Activated B cell treated with CpG ODN at 0.5 μM for 24 hours (primary cell): ENCODE measurements at regions not wholly inside any gene's neighbourhood (a gene's known extent, or its start where the extent isn't known, plus 50 kb on each side); places are given as distances from the start of the nearest gene placed in this dataset.
"Not testable (repeated sequence)": the region's sequence is repeated elsewhere in the genome, so short reads cannot be mapped to it uniquely, and the experiment has no call there.

Experiments
- ATAC-seq: fragments of 200-7000 bp; cut with Tn5 transposase; one replicate; pipeline ENCODE4 v1.10.0; 2021; ENCODE audit warnings: low read depth, mild to moderate bottlenecking, moderate library complexity
- CTCF ChIA-PET: fragments of 350-600 bp; sonication (Branson Sonifier 250); formaldehyde crosslinking; loops from one replicate; lab custom pipeline; 2021; ENCODE audit warnings: antibody characterized with exemption; lab: Charles Lee
- POLR2A ChIA-PET: fragments of 350-600 bp; sonication (Branson Sonifier 250); formaldehyde crosslinking; loops from one replicate; lab custom pipeline; 2021; ENCODE audit warnings: antibody characterized with exemption; lab: Charles Lee
- DNase-seq: peaks from one replicate; pipeline ENCODE4 v3.0.0; 2022
- H3K27ac Mint-ChIP-seq: one replicate; pipeline ENCODE4 v1.8.0; 2020; ENCODE audit warnings: mixed read lengths
- H3K27me3 Mint-ChIP-seq: one replicate; pipeline ENCODE4 v1.8.0; 2021; ENCODE audit warnings: mixed read lengths
- H3K36me3 Mint-ChIP-seq: one replicate; pipeline ENCODE4 v1.8.0; 2021; ENCODE audit warnings: low read depth, mixed read lengths
- H3K4me1 Mint-ChIP-seq: one replicate; pipeline ENCODE4 v1.8.0; 2021; ENCODE audit warnings: mixed read lengths
- H3K4me3 Mint-ChIP-seq: one replicate; pipeline ENCODE4 v1.8.0; 2020; ENCODE audit warnings: mild to moderate bottlenecking, mixed read lengths
- H3K9me3 Mint-ChIP-seq: one replicate; pipeline ENCODE4 v1.8.0; 2020; ENCODE audit warnings: mixed read lengths
- CTCF ChIP-seq: fragments of 200-600 bp; IDR thresholded peaks from one replicate; pipeline ENCODE4 v1.8.0; 2022; ENCODE audit warnings: antibody characterized with exemption, mild to moderate bottlenecking
- intact Hi-C: fragments of 100-400 bp; cut with micrococcal nuclease; formaldehyde crosslinking; loops from one replicate; pipeline ENCODE4 v1.15.1; 2024

GRCh38 chr5:10106285-10106684, 143.4 kb downstream of the ATPSCKMT start:
- Mint-ChIP-seq H3K4me3 (no peak overlapping the region), H3K36me3 (no peaks in the 10 kb centered on the region), H3K27me3 (no peaks in the 10 kb centered on the region), H3K4me1 (no peaks in the 10 kb centered on the region), H3K27ac (no peak overlapping the region), H3K9me3 (peaks cover 3% of the 10 kb centered on the region)
- TF ChIP-seq CTCF = no peak
- intact Hi-C loops = no loop called here
- ChIA-PET CTCF (no interaction called here), POLR2A (no interaction called here)
- DNase-seq = no peak
- no peak for ATAC-seq

GRCh38 chr5:10102706-10103497, 146.8 kb downstream of the ATPSCKMT start:
- no peak for TF ChIP-seq CTCF
- POLR2A ChIA-PET = no interaction called here
- no peaks in the 10 kb centered on the region for H3K27me3 Mint-ChIP-seq
- intact Hi-C loops = no loop called here
- ATAC-seq (no peak), DNase-seq (no peak)
- H3K4me1 Mint-ChIP-seq = no peaks in the 10 kb centered on the region
- no peak overlapping the region for H3K4me3 Mint-ChIP-seq
- CTCF ChIA-PET = no interaction called here
- no peak overlapping the region for H3K27ac Mint-ChIP-seq
- H3K36me3 Mint-ChIP-seq = no peaks in the 10 kb centered on the region
- H3K9me3 Mint-ChIP-seq = peaks cover 17% of the 10 kb centered on the region

- H3K27me3 Mint-ChIP-seq, H3K27ac Mint-ChIP-seq, H3K4me1 Mint-ChIP-seq, ATAC-seq, H3K36me3 Mint-ChIP-seq, CTCF ChIA-PET, DNase-seq, H3K4me3 Mint-ChIP-seq, POLR2A ChIA-PET, intact Hi-C loops: not testable (repeated sequence)
- H3K9me3 Mint-ChIP-seq = peaks cover 17% of the 10 kb centered on the region
These were observed 147.5 kb downstream of the ATPSCKMT start for GRCh38 chr5:10102235-10102634.

GRCh38 chr5:10099548-10099947, 150.1 kb downstream of the ATPSCKMT start:
- peaks cover 17% of the 10 kb centered on the region for H3K9me3 Mint-ChIP-seq
- H3K36me3 Mint-ChIP-seq = no peaks in the 10 kb centered on the region
- intact Hi-C loops = no loop called here
- POLR2A ChIA-PET = no interaction called here
- TF ChIP-seq CTCF = no peak
- H3K27ac Mint-ChIP-seq = no peak overlapping the region
- no peaks in the 10 kb centered on the region for H3K4me1 Mint-ChIP-seq
- no peak for ATAC-seq
- H3K27me3 Mint-ChIP-seq = no peaks in the 10 kb centered on the region
- DNase-seq = no peak
- CTCF ChIA-PET = no interaction called here
- H3K4me3 Mint-ChIP-seq = no peak overlapping the region

GRCh38 chr5:10091701-10092100, 158.0 kb downstream of the ATPSCKMT start:
- no peak for TF ChIP-seq CTCF
- POLR2A ChIA-PET = no interaction called here
- ATAC-seq = no peak
- no peaks in the 10 kb centered on the region for H3K27me3 Mint-ChIP-seq
- DNase-seq = no peak
- H3K27ac Mint-ChIP-seq = no peak overlapping the region
- H3K36me3 Mint-ChIP-seq = no peaks in the 10 kb centered on the region
- no peak overlapping the region for H3K4me3 Mint-ChIP-seq
- peaks cover 5% of the 10 kb centered on the region for H3K9me3 Mint-ChIP-seq
- intact Hi-C loops = no loop called here
- no peaks in the 10 kb centered on the region for H3K4me1 Mint-ChIP-seq
- CTCF ChIA-PET = no interaction called here

- intact Hi-C loops = no loop called here
- no peaks in the 10 kb centered on the region for H3K27me3 Mint-ChIP-seq
- H3K4me3 Mint-ChIP-seq = no peak overlapping the region
- peaks cover 3% of the 10 kb centered on the region for H3K9me3 Mint-ChIP-seq
- no peaks in the 10 kb centered on the region for H3K4me1 Mint-ChIP-seq
- POLR2A ChIA-PET = no interaction called here
- H3K36me3 Mint-ChIP-seq = no peaks in the 10 kb centered on the region
- H3K27ac Mint-ChIP-seq = no peak overlapping the region
- no peak for TF ChIP-seq CTCF
- CTCF ChIA-PET = no interaction called here
- ATAC-seq = no peak
- DNase-seq = no peak
These were observed 159.6 kb downstream of the ATPSCKMT start for GRCh38 chr5:10090074-10090473.
